Astrocyte of the cerebellum (primary cell): ENCODE measurements at regions not wholly inside any gene's neighbourhood (a gene's known extent, or its start where the extent isn't known, plus 50 kb on each side); places are given as distances from the start of the nearest gene placed in this dataset.

ENCODE experiments used
- DNase-seq: peaks from one replicate; pipeline ENCODE4 v3.0.0-alpha.2; 2011; ENCODE audit warnings: low read depth
- H3K4me3 ChIP-seq: 2 replicates; pipeline ENCODE4 v1.5.1; 2011; ENCODE audit warnings: mild to moderate bottlenecking, low read depth, low read length, moderate library complexity
- in situ Hi-C: cut with HindIII; loops from 2 replicates; pipeline ENCODE4 v1.10.0; 2017; ENCODE audit warnings: low sequenced_read_pairs
- TF ChIP-seq, protein P1 (sequence below): IDR thresholded peaks from 2 replicates; pipeline ENCODE4 v1.5.1; 2012; ENCODE audit warnings: low read length, low read depth, moderate library complexity, mild to moderate bottlenecking; ENCODE audit errors: missing control alignments

- TF ChIP-seq, protein P1, sequence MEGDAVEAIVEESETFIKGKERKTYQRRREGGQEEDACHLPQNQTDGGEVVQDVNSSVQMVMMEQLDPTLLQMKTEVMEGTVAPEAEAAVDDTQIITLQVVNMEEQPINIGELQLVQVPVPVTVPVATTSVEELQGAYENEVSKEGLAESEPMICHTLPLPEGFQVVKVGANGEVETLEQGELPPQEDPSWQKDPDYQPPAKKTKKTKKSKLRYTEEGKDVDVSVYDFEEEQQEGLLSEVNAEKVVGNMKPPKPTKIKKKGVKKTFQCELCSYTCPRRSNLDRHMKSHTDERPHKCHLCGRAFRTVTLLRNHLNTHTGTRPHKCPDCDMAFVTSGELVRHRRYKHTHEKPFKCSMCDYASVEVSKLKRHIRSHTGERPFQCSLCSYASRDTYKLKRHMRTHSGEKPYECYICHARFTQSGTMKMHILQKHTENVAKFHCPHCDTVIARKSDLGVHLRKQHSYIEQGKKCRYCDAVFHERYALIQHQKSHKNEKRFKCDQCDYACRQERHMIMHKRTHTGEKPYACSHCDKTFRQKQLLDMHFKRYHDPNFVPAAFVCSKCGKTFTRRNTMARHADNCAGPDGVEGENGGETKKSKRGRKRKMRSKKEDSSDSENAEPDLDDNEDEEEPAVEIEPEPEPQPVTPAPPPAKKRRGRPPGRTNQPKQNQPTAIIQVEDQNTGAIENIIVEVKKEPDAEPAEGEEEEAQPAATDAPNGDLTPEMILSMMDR = no peak
- no peak for DNase-seq
- in situ Hi-C loops = no loop called here
- H3K4me3 ChIP-seq = peak overlapping the region; percentile 13
Observed at GRCh38 chr1:200242110-200243041, 167.5 kb downstream of the ZNF281 start.

- TF ChIP-seq, protein P1 = no peak
- DNase-seq = no peak
Observed at GRCh38 chr1:200240656-200241055, 169.2 kb downstream of the ZNF281 start.

DNA sequence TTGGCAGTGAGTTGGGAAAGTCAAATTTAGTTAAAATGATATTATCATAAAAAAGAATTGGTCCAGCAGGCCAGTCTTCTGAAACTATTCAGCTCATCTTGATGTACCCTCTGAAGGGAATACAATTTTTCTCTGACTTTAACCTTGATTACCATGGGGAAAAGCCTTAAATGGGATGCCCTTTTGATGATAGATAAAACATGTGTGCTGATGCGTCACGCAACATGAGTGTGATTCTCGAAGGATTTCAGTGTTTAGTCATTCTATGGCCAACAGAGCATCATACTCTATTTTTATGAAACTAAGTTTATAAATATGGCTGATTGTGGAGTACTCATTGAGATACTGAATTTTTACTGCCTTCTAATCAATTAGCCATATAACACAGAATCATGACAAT is 171.5 kb downstream of the ZNF281 start:
- TF ChIP-seq, protein P1 = no peak
- in situ Hi-C loops = no loop called here
- DNase-seq = no peak
- H3K4me3 ChIP-seq = no peak overlapping the region

More at GRCh38 chr1:200240656-200241055, 169.2 kb downstream of the ZNF281 start:
- no peak overlapping the region for H3K4me3 ChIP-seq
- in situ Hi-C loops = no loop called here

- DNase-seq = no peak
- H3K4me3 ChIP-seq = no peak overlapping the region
- in situ Hi-C loops = no loop called here
Observed at GRCh38 chr1:200237066-200237465, 172.8 kb downstream of the ZNF281 start.

GRCh38 chr1:200234938-200235337 is 174.9 kb downstream of the ZNF281 start:
- H3K4me3 ChIP-seq = no peak overlapping the region
- in situ Hi-C loops = no loop called here
- TF ChIP-seq, protein P1 = no peak
- no peak for DNase-seq

More at GRCh38 chr1:200237066-200237465, 172.8 kb downstream of the ZNF281 start:
- TF ChIP-seq, protein P1 = no peak

DNA sequence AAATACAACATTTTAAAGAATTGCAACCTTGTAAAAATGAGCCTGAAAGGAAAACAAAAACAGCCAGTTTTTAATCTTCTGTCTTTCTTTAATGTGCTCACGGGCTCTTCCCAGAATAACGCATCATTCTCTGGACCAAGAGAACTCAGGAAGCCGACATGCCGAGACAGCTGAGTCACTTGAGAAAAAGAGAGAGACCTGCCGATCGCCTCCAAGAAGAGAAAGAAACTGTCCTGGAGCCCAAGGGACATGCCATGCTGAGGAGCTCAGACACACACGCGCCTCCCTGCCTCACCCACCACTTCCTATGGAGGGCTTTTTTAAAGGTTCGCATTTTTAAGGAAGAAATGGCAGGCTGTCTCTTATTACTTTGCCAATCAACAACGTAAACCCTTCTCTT is 176.4 kb downstream of the ZNF281 start:
- TF ChIP-seq, protein P1 = no peak
- DNase-seq = peak; percentile 15
- in situ Hi-C loops = no loop called here
- H3K4me3 ChIP-seq = no peak overlapping the region
